Right hindlimb (tissue), 1 donor: ENCODE measurements at regions not wholly inside any gene's neighbourhood (a gene's known extent, or its start where the extent isn't known, plus 50 kb on each side); places are given as distances from the start of the nearest gene placed in this dataset.
"Not testable (repeated sequence)": the region's sequence is repeated elsewhere in the genome, so short reads cannot be mapped to it uniquely, and the experiment has no call there.

Experiments used
- DNase-seq: peaks from one replicate; pipeline ENCODE4 v3.0.0-alpha.2; 2018

DNA sequence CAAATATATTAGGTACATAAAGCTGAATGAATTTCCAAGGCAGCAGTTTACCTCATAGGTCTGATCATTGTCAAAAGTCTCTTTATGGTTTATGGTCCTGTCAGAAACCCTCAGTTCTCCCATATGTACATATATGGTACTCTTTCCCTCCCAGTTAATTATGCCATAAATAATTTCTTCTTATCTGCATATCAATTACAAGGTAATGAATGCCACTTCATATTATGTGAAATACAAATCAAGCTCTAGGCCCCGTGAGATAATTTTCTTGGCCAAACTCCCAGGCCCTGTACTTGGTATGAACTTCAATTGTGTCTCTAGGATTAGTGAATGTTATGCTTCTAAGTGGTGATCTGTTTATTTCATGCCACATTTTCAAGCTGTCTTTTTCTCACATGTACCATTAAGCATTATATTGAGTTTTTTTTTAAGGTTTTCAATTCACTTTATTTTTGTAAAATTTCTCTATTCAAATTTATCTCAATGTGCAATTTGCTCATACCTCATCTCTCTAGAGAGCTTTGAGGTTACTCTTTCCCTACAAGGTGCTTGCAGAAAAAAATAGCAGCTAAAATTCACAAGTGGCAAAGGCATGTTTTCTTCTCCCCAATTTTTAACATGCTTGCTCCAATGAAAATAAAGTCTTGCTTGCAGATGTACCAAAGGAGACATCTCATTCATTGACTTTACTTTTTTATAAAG lies 430.6 kb upstream of the VRK2 start:
- no peak for DNase-seq

DNA sequence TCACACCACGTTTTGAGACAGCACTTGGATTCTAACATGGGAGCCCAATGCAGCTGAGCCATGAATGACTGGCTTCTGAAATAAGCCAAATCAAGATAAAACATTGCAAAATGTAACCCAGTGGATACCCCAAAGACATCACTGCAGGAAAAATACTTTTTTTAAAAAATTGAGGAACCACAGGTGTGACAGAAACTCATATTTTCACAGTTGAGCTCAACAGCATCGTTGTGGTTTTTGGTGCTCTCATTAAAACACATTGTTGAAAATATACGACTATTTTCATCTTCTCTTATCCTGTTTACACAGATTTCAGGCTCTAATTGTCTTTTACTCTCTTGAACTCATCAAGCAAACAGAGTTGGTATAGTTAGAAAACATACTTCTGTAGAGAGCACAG lies 429.3 kb upstream of the VRK2 start:
- no peak for DNase-seq

GRCh38 chr2:57621122-57621663 lies 425.4 kb upstream of the VRK2 start:
- DNase-seq, result no peak

DNA sequence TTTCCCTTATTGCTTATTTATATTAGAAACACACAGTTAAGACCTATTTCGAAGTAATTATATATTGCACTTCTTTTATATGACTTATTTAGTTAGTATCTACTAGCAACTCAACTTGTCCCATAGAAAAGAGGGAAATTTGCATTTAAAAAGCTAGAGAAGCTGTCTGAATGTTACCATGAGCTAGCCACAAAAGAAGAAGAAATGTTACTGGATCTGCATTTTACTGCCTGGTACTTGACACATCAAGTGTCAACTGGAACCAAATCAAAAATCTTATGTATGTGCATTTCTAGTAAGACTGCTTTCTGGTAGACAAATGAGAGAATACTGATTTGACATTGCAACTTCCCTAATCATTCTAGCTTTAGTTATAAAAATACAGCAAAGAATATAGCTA lies 424.6 kb upstream of the VRK2 start:
- DNase-seq, result no peak

DNA sequence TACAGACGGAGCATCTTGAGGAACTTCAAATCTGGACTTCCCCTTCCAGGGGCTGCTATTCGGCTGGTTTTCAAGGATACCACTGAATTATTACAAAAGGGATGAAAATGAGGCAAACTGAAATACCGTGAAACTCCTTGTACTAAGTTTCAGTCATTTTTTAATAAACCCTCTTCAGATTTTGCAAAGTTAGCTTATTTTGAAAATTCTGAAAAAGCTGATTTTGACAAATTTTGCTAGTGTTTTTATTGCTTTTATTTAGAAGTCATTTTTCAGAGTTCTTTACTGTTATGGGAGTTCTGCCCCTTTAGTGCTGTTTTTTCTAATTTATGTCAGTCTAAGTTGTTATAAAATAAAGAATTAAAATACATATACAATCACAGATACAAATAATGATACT lies 390.4 kb upstream of the VRK2 start:
- no peak for DNase-seq

- no peak for DNase-seq
These were observed 377.0 kb upstream of the VRK2 start for GRCh38 chr2:57669570-57669969.

- DNase-seq, result no peak
These were observed 372.6 kb upstream of the VRK2 start for GRCh38 chr2:57674025-57674424.

GRCh38 chr2:57674743-57675142 lies 371.9 kb upstream of the VRK2 start:
- DNase-seq, result no peak

GRCh38 chr2:57677296-57677695 lies 369.3 kb upstream of the VRK2 start:
- DNase-seq, result no peak

- DNase-seq, result no peak
These were observed 365.0 kb upstream of the VRK2 start for GRCh38 chr2:57681650-57682049.

DNA sequence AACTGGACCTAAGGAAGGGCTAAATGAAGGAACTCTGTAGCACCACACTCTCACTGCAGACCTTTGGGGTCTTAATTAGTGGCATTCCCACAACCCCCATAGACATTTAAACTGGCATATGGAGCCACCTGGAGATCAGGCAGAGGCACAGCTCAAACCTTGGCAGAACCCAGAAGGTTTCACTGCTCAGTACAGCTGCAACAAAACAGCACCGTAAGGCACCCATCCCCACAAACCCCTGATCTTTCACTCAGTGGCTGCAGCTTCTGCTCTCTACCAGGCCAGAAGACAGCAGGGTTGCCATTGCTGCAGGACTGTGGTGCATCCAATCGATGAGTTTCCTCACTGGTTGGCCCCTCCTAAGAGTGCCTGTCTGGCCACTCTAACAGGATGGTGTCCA lies 361.6 kb upstream of the VRK2 start:
- DNase-seq, result no peak

- no peak for DNase-seq
These were observed 354.2 kb upstream of the VRK2 start for GRCh38 chr2:57692395-57692794.

DNA sequence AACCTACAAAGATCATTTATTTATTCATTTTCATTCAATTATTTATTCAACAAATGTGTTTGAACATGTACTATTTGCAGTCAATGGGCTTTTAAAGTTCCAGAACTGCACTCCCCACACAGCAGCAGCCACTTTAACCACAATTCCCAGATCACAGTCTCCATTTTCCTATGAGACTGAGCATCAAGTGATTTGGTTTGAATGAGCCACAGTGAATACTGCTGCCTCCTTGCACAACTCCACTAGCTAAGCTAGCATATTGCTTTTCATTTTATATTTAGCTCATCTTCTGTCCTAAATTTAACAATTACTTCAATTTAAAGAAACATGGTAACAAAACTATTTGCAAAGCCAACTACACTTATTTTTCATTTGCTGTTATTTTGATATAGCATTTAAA lies 353.4 kb upstream of the VRK2 start:
- DNase-seq, result no peak

GRCh38 chr2:57693965-57694364 lies 352.6 kb upstream of the VRK2 start:
- no peak for DNase-seq

- no peak for DNase-seq
These were observed 350.6 kb upstream of the VRK2 start for GRCh38 chr2:57696016-57696415.

- no peak for DNase-seq
These were observed 348.2 kb upstream of the VRK2 start for GRCh38 chr2:57698392-57698791.

DNA sequence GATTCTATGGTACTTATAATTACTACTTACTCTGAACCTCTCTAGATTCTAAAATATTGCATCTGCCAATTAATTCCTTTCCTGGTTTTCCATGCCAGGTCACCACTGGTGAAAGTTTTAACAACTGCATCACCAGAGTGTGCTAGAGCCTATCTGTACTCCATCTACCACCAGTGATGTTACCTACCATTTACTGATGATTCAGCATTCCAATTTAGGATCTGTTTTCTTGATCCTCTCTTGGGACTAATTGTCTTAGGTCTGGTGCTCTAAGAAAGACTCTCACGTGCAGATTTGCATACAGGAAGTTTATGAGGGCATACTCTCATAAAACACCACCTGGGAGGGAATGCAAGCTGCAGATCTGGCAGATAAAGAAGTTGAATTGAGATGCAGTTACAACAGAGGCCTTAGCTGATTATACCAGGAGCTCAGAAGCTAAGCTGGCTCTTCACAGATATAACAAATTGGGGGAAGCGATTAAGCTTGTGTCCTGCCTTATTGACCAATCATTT lies 347.6 kb upstream of the VRK2 start:
- DNase-seq, result no peak

DNA sequence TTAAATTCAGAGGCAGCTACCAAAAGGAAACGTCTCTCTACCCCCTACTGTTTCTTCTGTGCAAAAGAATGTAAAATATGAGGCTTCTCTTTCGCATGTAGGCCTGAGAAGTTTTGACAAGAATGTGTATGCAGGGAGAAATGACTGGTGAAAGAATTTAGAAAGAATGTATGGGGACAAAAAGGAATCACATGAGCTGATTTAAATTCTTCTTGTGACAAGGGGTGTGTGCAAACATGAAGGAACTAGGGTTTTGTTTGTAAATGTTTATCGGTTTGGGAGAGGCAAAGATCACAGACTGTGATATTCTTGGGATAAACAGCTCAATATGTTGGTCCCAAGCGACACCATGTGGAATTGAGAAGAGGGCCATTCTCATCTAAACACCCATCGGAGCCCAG lies 345.2 kb upstream of the VRK2 start:
- DNase-seq, result no peak

DNA sequence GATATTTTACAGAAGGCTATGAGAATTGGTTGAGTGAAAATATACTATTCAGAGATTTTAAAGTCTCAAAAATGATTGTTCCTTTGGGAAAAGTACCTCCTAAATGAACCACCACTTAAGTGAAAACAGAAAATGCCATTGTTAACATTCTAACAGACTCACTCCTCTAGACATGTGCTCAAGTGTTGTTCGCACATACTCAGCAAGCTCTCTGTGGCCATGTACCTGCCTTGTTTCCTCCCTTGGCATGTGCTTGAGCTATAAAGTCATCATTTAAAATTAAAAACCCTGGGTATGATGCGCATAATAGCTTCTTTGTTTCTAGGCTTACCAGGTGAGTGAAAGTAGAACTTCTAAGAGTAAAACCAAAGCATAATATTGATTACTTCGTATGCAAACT lies 343.2 kb upstream of the VRK2 start:
- DNase-seq, result no peak

- DNase-seq, result not testable (repeated sequence)
These were observed 338.8 kb upstream of the VRK2 start for GRCh38 chr2:57707794-57708193.

- DNase-seq, result no peak
These were observed 334.6 kb upstream of the VRK2 start for GRCh38 chr2:57711991-57712390.

- DNase-seq, result peak; percentile 44
These were observed 325.6 kb upstream of the VRK2 start for GRCh38 chr2:57720728-57721627.

GRCh38 chr2:57725337-57725947 lies 321.2 kb upstream of the VRK2 start:
- DNase-seq, result no peak
